ENCODE measurements at regions not wholly inside any gene's neighbourhood (a gene's known extent, or its start where the extent isn't known, plus 50 kb on each side); places are given as distances from the start of the nearest gene placed in this dataset.

GRCh38 chr6:139448051-139448649 is 73.7 kb upstream of the CITED2 start:
- no peak for TF ChIP-seq POLR2A (IDR thresholded peaks at IDR 0.05)
- TF ChIP-seq CTCF (IDR thresholded peaks at IDR 0.05): no peak
